NK-92 treated with Interleukin-12 subunit alpha and Interleukin-12 subunit beta, amount 100 ng/mL, for 24 hours (cell line): ENCODE measurements at regions not wholly inside any gene's neighbourhood (a gene's known extent, or its start where the extent isn't known, plus 50 kb on each side); places are given as distances from the start of the nearest gene placed in this dataset.

Experiments
- DNase-seq: peaks from one replicate; lab custom pipeline; 2025; lab: John Stamatoyannopoulos, UW

DNA sequence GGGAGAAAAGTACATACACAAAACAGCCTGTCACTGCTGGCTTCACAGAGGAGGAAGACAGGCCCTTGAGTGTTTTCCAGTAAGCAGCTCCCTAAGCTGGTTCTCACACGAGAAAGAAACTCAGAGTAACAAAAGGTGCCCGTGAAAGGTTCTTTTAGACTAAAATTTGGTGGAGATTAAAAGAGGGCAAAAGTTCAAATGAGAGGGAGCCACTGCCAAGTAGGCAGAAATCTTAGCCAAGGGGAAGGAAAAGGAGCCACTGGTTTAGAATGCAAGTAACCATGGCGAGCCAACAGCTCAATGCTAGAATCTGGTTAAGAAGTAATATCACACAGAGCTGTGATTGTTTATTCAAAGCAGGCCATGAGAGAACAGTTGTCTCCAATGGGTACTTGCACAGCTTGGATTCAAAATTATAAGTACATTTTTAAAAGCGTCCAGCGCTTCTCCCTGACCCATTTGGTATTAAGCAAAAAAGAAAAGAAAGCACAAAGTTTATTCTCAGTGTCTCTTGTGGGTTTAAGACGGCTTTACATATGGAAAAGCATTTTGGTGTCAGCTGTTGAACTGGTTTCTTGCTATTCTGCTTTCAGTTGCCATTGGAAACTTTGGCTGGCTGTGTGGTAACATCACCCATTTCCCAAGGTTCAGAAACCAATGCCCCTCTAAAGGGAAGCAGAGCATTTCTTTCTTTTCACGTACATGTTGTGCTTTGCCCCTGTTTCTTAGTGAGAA lies 648.5 kb downstream of the RNF144B start:
- no peak for DNase-seq

DNA sequence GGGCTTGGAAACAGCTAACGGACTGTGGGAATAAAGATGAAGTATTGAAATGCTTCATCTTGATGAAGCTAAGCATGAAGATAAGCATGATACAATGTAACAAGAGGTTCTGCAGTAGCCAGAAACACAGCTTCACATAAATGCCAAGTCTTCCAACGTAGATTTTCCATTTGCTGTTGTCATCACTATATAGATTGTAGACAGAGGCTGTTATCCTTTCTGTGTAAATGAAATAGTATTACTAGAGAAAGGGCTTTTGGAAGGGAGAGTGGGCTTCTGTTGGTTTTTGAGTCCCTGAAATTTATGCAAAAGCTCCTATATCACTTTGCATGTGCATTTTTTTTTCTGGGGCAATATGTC lies 649.0 kb downstream of the RNF144B start:
- no peak for DNase-seq

DNA sequence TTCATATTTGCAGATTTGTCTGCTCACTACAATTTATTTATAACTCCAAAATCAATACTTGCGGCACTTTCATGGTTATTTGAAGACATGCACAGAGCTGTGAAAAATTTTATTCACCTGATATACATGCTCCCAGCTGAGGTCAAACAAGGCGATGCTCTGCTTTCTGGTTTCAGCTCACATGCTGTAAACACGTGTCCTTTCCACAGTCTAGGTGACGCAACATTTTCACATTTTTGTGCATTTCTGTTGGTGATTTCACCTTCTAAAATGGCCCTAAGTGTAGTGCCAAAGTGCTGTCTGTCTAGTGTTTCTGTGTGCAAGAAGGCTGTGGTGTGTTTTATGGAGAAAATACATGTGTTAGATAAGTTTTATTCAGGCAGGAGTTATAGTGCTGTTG lies 650.5 kb downstream of the RNF144B start:
- no peak for DNase-seq

DNA sequence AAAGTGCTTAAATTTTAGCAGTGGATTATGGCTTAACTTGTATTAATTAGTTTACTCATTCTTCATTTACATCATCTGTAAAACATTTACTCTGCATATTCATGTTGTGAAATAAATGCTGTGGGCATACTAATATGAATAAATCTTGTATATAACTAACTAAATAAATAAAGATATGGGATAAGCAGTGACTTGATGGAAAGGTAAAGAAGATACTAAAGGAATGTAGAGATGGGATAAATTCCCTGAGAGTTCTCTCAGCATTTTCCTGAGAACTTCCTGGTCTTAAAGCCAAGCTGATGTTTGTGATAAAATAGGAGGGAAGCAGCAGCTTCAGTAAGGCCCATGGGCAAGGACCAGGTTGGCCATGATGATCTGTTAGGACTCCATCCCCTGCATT lies 652.1 kb downstream of the RNF144B start:
- DNase-seq = no peak

DNA sequence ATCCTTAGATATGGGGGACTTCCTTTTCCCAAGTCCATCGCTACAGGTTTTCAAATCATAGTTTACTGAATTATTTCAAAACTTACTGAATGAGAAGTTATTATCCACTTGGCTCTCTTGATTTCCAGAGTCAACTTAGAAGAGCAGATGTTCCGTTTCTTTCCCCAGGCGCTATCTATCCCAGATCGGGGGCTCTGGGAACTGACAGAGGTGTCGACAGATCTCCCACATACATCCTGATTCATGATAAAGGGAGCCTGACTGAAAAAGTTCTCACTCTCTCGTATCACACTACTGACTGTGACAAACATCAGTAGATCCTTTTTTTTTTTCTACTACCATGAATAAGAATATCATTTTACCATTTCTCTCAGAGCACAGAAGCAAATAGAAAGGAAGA lies 654.8 kb downstream of the RNF144B start:
- DNase-seq = no peak

DNA sequence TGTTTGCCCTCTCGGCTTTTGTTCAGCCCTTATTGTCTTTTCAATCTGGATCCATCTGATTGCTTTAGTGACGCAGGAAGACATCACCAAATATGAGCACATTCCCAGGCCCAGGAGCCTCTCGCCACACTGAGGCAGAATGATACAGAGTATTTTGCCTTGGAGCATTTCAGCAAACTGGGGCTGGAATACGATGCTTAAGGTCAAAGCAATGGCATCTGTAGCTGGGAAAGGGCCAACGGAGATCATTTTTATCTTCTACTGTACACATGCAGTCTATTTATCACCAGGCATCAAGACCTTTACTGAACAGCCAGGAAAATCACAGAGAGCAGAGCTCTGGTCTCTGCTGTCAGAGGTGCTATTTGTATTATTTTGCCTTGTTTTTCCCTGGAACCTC lies 655.3 kb downstream of the RNF144B start:
- no peak for DNase-seq

DNA sequence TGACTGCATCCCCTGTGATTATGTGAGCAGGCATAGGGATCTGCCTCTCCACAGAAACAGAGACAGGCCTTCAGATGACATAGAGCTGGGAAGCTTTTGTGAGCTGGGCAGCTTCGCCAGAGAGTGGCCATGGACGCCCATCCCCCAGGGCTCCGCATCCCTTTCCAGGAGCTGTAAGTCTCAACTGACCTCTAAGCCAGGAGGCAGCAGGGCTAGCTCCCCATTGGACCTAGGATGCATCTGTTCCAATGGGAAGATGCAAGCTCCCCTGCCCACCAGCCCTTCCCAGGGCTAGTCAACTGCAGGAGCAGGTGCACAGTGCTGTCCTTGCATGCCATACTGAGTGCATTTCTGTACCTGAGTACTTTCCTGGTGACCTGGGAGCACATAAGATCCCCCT lies 663.6 kb downstream of the RNF144B start:
- DNase-seq = no peak

DNA sequence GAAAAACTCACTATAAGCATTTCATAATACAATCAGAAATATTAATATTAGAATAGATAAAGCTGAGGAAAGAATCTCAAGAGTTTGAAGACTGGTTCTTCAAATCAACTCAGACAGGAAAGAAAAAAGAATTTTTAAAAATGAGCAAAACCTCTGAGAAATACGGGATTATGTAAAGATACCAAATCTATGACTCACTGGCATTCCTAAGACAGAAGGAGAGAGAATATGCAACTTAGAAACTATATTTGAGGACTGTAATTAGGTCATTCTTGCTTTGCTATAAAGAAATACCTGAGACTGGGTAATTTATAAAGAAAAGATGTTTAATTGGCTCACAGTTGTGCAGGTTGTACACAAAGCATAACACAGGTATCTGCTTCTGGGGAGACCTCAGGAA lies 665.1 kb downstream of the RNF144B start:
- no peak for DNase-seq

DNA sequence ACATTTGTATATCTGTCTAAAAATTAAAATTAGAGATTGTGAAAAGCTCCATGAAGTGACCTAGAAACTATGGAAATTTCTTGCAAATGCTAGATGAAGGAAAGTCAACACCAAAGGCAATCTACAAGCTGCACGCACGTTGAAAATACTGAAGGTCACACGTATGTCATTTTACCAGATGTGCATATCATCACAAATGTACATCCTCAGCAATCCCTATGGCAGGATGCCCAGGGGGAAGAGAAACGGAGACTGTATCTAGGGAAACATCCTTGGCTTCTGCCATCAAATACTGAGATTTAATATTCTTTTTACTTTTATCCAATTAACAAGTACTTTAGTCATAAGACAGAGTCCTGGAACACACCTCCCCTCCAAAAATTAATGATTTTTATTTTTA lies 672.0 kb downstream of the RNF144B start:
- DNase-seq = no peak

DNA sequence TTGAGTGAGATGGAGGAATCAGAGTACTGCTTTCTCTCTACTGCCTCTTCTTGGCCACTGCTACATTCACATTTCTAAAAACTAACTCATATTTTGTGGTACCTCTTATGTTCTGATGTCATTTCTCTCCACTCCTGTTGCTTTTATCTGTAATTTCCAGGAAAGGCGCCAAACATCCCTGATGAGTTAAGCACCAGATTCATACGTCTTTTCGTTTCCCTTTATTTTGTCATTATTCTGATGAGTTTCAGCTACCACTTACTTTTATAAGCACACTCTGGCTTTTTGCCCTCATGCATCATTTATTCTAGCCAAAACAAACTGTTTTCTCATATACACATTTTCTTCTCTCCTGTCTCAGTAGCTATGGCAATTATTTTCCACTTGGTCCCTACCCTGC lies 680.0 kb downstream of the RNF144B start:
- no peak for DNase-seq

DNA sequence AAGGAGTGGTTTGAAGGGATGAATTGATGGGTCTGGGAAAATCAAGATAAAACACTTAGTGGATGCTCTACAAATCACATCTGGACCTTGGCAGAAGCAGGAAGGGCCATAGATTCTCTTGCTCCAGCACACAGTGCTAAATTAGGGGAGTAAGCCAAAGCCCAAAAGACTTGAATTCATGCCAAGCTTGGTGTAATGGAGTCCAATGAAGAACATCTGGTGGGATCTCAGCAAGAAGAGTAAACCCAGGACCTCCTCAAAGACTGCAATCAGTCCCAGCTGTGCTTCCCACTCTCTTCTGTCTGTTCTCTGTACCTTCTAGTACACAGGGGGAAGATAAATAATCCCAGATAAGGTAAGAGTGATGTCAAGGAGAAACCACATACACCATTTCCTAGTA lies 683.4 kb downstream of the RNF144B start:
- DNase-seq = no peak

DNA sequence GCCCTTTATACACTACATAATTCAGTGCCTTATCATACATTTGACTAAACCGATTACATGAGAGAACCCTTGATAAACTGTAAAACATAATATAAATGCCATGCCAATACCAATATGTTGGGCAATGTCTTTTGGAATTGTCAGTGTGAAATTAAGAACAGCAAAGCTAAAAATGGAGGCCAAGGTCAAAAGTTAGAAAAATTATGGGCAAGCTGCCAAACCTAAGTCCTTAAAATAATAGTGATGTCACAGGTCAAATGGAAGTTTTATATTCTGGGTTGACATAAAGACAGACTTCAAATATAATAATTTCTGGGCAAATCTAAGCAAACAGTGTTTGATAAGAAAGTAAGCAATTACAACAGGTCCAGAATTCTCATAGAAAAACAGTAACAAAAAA lies 696.7 kb downstream of the RNF144B start:
- no peak for DNase-seq

DNA sequence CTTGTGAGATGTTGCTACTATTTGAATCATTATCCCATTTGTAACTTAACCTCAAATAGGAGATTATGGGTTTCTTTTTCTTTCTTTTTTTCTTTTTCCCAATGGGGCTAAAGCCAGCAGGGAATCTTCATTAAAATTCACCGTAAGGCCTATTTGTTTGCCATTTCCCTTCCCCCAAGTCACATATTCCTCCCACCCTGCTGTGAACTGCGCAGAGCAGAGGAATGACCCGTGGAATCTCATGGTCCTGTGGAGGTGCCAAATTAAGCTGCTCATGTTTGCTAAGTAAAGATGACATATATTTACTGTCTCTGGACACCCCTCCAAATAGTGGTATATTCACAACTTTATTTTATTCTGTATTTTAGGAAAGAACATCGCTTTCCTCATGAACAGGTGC lies 699.3 kb downstream of the RNF144B start:
- no peak for DNase-seq

DNA sequence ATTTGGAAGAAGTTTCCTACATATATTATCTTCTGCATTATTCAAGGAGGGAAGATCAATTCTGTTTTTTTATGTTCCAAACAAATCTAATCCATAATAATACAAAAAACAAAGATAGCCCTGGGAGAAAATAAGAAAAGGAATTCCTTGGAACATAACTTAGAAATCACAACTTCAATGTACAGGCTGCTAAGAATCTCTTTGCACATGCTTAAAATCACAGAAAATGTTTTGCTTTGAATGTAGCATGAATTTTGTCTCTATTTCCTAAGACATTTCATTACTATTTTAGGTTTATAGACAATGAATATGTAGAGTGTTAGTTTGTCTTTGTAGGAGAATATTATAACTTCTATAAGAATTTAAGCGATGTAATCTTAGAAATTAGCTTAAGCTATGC lies 700.1 kb downstream of the RNF144B start:
- no peak for DNase-seq

DNA sequence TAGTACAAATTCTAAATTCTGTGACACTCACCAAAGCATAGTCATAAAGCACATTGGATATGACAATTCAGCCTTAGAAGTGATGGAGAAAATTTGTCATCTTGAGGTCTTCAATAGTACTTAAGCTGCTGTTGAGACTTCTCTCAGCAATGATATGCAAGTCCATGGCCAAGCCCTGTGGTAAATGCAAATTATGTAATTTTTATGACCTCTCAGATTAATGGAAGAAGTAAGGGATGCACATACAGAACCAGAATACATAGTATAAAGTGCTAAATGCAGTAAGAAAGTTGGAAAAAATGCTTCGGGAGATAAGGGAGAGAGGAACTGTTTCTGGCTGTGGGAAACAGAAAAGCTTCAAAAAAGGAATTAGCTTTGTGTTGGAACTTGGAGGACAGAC lies 700.7 kb downstream of the RNF144B start:
- DNase-seq = no peak

DNA sequence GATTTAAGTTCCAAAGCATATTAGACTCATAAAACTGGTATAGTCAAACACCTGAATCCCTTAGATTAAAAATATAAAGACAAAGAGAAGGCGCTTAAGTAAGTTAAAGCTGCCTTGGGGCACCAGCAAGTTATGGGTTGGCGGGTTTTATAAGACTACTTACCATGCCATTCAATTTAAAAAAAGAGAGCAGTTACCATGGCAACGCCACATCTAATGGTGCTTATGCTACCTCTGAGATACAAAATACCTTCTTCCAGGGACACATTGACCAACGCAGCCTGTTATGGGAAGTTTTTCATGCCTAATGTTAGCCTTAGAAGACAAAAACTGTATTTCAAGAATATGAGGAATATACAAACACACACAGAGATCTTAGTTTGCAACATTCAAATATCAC lies 713.6 kb downstream of the RNF144B start:
- DNase-seq = no peak

DNA sequence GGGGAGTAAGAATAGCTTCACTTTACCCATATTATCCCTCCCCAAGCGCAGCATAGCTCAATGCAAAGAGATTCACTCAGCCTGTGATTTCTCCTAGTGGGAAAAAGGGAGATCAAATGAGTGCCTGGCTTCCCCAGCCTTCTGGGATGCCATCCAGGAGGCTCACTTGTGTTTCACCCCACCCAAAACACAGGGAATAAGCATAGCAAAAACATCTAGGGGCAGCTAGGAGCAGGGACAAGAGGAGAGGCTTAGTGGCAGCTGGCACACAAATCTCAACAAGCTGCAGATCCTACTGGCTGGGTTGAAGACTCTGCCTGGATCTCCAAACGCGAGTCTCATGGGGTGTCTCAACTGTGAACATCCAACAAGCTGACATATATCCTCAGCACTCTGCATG lies 715.8 kb downstream of the RNF144B start:
- no peak for DNase-seq

DNA sequence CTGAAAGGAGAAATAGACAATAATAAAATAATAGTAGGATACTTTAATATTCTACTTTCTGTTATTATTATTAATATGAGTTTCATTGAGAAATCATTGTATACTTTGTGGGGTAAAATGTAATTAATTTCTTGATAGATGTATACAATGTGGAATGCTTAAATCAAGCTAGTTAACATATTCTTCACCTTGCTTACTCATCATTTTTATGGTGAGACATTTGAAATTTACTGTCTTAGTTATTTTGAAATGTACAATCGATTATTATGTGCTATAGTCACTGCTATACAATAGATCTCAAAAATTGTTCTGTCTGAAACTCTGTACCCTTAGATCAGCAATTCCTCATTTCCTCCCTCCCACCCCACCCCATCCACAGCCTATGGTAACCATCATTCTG lies 720.3 kb downstream of the RNF144B start:
- DNase-seq = no peak

DNA sequence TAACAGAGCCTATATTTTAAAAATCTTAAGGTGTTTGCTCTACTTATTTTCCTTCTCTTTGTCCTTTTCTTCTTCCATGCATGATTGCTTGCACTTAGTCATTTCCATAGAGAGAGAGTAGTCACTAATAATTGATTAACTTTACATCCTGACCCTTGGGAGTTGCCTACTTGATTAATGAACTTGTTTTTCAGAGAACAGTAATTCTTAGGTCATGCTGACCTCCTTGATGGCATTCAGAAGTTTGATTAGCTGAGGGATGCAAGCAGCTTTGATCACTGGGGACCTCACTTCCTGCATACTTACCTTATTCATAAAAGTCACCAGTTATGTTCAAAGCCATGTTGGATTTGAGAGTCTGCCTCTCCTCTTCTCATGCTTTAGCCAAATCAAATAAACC lies 715.6 kb upstream of the ID4 start:
- no peak for DNase-seq

DNA sequence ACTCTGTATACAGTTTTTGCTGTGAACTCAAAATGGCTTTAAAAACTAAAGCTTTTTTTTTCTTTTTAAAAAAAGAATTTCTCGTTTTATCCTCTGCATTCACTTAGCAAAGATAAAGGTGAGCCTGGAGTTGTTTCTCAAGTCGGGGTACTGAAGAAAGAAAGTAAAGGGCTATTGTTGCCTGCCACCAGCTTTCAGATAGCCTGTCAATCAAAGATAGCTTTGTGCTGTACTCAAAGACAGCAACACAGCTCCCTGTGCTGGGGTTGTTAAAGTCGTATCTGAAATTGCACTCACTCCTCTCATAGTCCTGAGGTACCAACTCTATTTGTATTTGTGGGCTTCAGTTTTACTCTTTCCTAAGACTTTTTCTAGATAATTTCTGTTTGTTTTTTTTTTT lies 710.1 kb upstream of the ID4 start:
- no peak for DNase-seq

DNA sequence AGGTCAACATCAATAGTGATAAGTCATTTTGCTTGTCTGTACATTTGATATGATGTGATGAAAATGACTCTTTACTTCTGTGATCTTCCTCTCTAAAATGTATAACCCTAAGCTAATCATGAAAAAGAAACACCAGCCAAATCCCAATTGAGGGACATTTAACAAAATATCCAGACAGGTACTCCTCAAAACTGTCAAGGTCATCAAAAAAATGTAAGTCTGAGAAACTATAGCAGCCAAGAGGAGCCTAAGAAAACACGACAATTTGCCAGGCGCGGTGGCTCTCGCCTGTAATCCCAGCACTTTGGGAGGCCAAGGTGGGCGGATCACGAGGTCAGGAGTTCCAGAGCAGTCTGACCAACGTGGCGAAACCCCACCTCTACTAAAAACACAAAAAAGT lies 708.5 kb upstream of the ID4 start:
- no peak for DNase-seq

DNA sequence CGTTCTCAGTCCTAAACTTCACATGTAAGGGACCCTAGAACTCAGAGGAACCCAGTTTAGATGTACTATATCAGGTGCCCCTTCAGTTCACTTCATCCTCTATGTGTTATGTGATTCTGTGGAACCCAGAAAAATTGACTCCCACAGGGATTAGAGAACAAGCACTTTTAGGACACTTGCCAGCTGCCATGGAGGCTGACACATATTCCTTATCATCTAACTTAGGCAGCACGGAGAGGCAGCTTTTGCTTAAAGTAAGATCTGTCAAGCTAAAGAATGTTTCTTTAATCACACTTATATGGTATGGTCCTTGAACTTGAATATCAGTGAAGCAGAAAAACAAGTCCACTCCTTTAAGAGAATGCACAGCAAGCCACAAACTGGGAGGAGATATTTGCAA lies 701.5 kb upstream of the ID4 start:
- DNase-seq = no peak

DNA sequence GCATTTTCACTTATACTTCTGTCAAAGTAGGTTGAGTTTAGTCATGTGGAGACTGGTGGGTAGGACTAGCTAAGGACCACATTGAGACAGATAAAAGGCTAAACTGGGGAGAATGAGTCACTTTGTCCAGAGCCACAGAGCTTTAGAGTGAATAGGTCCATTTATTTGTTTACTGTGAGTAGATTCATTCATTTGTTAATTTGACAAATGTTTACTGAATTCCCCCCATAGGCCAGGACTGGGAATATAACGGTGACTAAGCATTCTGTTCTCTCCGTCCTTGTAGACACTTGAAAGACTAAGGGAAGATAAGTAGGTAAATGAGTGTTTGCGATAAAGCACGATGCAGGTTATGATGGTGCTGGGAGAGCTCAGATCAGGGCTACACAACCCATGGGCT lies 699.7 kb upstream of the ID4 start:
- DNase-seq = no peak

DNA sequence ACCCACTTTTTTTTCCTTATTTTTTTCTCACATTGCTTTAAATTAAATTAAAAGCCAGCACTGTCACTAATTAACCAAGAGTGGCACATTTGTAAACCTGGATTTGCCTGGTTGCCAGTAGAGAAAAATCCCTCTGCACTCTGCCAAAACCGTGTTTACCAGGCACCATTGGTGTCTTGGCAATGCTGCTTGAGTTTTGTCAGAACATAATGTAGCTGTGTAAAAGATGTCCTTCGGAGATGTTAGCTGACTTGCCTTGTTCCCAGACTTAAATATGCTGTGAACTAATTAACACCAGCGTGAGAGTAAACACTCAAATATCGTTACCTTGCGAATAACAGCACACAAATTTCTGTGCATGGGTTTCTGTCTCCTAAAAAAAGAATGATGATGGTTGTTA lies 694.9 kb upstream of the ID4 start:
- DNase-seq = no peak

DNA sequence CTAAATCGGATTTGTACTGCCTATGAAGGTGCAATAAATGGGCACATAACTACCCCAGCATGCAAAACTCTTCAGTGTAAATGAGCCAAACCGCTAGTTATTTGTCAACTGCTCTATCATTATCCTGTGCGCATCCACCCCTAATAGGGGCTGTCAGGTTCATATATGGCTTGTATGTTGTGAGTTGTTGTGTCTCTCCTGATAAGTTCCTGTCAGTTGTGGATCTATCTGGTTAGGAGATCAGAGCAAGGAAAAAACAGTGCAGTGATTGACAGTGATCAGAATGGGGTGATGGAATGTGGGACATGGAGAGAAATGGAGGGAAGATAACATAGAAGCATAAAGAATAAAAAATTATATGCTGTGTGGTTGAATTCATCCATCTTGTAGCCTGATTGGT lies 686.9 kb upstream of the ID4 start:
- DNase-seq = no peak
